H9 (cell line): ENCODE measurements at regions not wholly inside any gene's neighbourhood (a gene's known extent, or its start where the extent isn't known, plus 50 kb on each side); places are given as distances from the start of the nearest gene placed in this dataset.

ENCODE experiments used
- DNase-seq: peaks from one replicate; pipeline ENCODE4 v3.0.0-alpha.2; 2017
- H2AFZ ChIP-seq: one replicate; pipeline ENCODE4 v1.6.1; 2013; ENCODE audit warnings: mild to moderate bottlenecking, low read length, control low read depth, moderate library complexity
- H2AK5ac ChIP-seq: 2 replicates; pipeline ENCODE4 v1.6.1; 2013; ENCODE audit warnings: low read length, control low read depth, mixed read lengths; ENCODE audit not compliant: insufficient read length
- H2BK120ac ChIP-seq: one replicate; pipeline ENCODE4 v1.6.1; 2013; ENCODE audit warnings: low read depth, mild to moderate bottlenecking, low read length, control low read depth, inconsistent platforms; ENCODE audit not compliant: poor library complexity, severe bottlenecking
- H2BK12ac ChIP-seq: 2 replicates; pipeline ENCODE4 v1.6.1; 2013; ENCODE audit warnings: low read length, control low read depth, mixed read lengths, low read depth; ENCODE audit not compliant: insufficient read length
- H2BK15ac ChIP-seq: 2 replicates; pipeline ENCODE4 v1.6.1; 2013; ENCODE audit warnings: low read depth, low read length, control low read depth
- H2BK20ac ChIP-seq: one replicate; pipeline ENCODE4 v1.6.1; 2013; ENCODE audit warnings: low read depth, mild to moderate bottlenecking, low read length, control low read depth, inconsistent platforms; ENCODE audit not compliant: poor library complexity, severe bottlenecking
- H2BK5ac ChIP-seq: 2 replicates; pipeline ENCODE4 v1.6.1; 2013; ENCODE audit warnings: low read length, control low read depth, mixed read lengths; ENCODE audit not compliant: insufficient read length
- H3K14ac ChIP-seq: 2 replicates; pipeline ENCODE4 v1.6.1; 2013; ENCODE audit warnings: low read length, control low read depth; ENCODE audit not compliant: insufficient read depth
- H3K18ac ChIP-seq: 2 replicates; pipeline ENCODE4 v1.6.1; 2013; ENCODE audit warnings: low read depth, mild to moderate bottlenecking, mixed read lengths, low read length, control low read depth; ENCODE audit not compliant: insufficient read length
- H3K23ac ChIP-seq: 2 replicates; pipeline ENCODE4 v1.6.1; 2013; ENCODE audit warnings: low read length, control low read depth, mixed read lengths, low read depth; ENCODE audit not compliant: insufficient read length
- H3K23me2 ChIP-seq: 2 replicates; pipeline ENCODE4 v1.6.1; 2013; ENCODE audit warnings: low read depth, mild to moderate bottlenecking, mixed read lengths, low read length, control low read depth; ENCODE audit not compliant: insufficient read length, poor library complexity, severe bottlenecking
- H3K27ac ChIP-seq: 2 replicates; pipeline ENCODE4 v1.5.1; 2013; ENCODE audit warnings: low read length, control low read depth, mixed read lengths, low read depth; ENCODE audit not compliant: insufficient read length
- H3K27me3 ChIP-seq: 2 replicates; pipeline ENCODE4 v1.6.1; 2013; ENCODE audit warnings: low read length, control low read depth, inconsistent platforms; ENCODE audit not compliant: insufficient read depth
- H3K4ac ChIP-seq: 2 replicates; pipeline ENCODE4 v1.6.1; 2013; ENCODE audit warnings: low read depth, mild to moderate bottlenecking, control low read depth, inconsistent platforms, low read length, moderate library complexity
- H3K4me1 ChIP-seq: 2 replicates; pipeline ENCODE4 v1.6.1; 2013; ENCODE audit warnings: low read length, control low read depth, inconsistent platforms; ENCODE audit not compliant: insufficient read depth
- H3K4me2 ChIP-seq: 2 replicates; pipeline ENCODE4 v1.6.1; 2013; ENCODE audit warnings: low read length, control low read depth, mixed read lengths; ENCODE audit not compliant: insufficient read length, insufficient read depth
- H3K56ac ChIP-seq: 2 replicates; pipeline ENCODE4 v1.6.1; 2013; ENCODE audit warnings: low read depth, mild to moderate bottlenecking, mixed read lengths, low read length, control low read depth; ENCODE audit not compliant: insufficient read length
- H3K79me1 ChIP-seq: 2 replicates; pipeline ENCODE4 v1.6.1; 2013; ENCODE audit warnings: low read depth, mild to moderate bottlenecking, moderate library complexity, low read length, control low read depth, inconsistent platforms; ENCODE audit not compliant: insufficient read depth, poor library complexity, severe bottlenecking
- H3K79me2 ChIP-seq: 2 replicates; pipeline ENCODE4 v1.6.1; 2013; ENCODE audit warnings: low read length, control low read depth, inconsistent platforms; ENCODE audit not compliant: insufficient read depth
- H3K9ac ChIP-seq: 2 replicates; pipeline ENCODE4 v1.6.1; 2013; ENCODE audit warnings: low read length, control low read depth, mixed read lengths; ENCODE audit not compliant: insufficient read length; ENCODE audit errors: extremely low read depth
- H3K9me3 ChIP-seq: one replicate; pipeline ENCODE4 v1.6.1; 2013; ENCODE audit warnings: low read depth, low read length, inconsistent platforms; ENCODE audit not compliant: control insufficient read depth
- H3T11ph ChIP-seq: one replicate; pipeline ENCODE4 v1.6.1; 2013; ENCODE audit warnings: mild to moderate bottlenecking, low read length, control low read depth, inconsistent platforms
- H4K20me1 ChIP-seq: one replicate; pipeline ENCODE4 v1.6.1; 2013; ENCODE audit not compliant: control insufficient read depth, insufficient read length, insufficient read depth
- H4K5ac ChIP-seq: 2 replicates; pipeline ENCODE4 v1.6.1; 2013; ENCODE audit warnings: low read depth, mild to moderate bottlenecking, mixed read lengths, low read length, control low read depth; ENCODE audit not compliant: insufficient read length
- H4K8ac ChIP-seq: replicated peaks from 2 replicates; pipeline ENCODE4 v1.6.1; 2013; ENCODE audit warnings: low read length, control low read depth, mixed read lengths, low read depth; ENCODE audit not compliant: insufficient read length
- H4K91ac ChIP-seq: 2 replicates; pipeline ENCODE4 v1.6.1; 2013; ENCODE audit warnings: low read depth, mild to moderate bottlenecking, moderate library complexity, mixed read lengths, low read length, control low read depth; ENCODE audit not compliant: insufficient read length
- H3K27ac Mint-ChIP-seq, 3 experiments: 2 replicates in 2 of 3; 3 replicates in 1 of 3; pipeline ENCODE4 v1.8.0; 2020 to 2021; ENCODE audit warnings: mixed read lengths in 3 of 3, mild to moderate bottlenecking in 1 of 3, moderate library complexity in 1 of 3
- H3K27me3 Mint-ChIP-seq: 2 replicates; pipeline ENCODE4 v1.8.0; 2021; ENCODE audit warnings: low read depth, mild to moderate bottlenecking, moderate library complexity, mixed read lengths
- H3K36me3 Mint-ChIP-seq, 3 experiments: 2 replicates in 2 of 3; 3 replicates in 1 of 3; pipeline ENCODE4 v1.8.0; 2020 to 2021; ENCODE audit warnings: low read depth in 3 of 3, mixed read lengths in 3 of 3; ENCODE audit not compliant: insufficient read depth in 1 of 3
- H3K4me1 Mint-ChIP-seq, 2 experiments: 2 replicates each; pipeline ENCODE4 v1.8.0; 2020; ENCODE audit warnings: mixed read lengths in 2 of 2
- H3K4me3 Mint-ChIP-seq, 2 experiments: 2 replicates in 1 of 2; 3 replicates in 1 of 2; pipeline ENCODE4 v1.8.0; 2020 to 2021; ENCODE audit warnings: mild to moderate bottlenecking in 2 of 2, mixed read lengths in 2 of 2, moderate library complexity in 1 of 2
- H3K9me3 Mint-ChIP-seq, 2 experiments: 2 replicates in 1 of 2; 3 replicates in 1 of 2; pipeline ENCODE4 v1.8.0; 2020; ENCODE audit warnings: mild to moderate bottlenecking in 2 of 2, mixed read lengths in 2 of 2, moderate library complexity in 1 of 2
- TF ChIP-seq, protein P1 (sequence below): fragments of 200-600 bp; sonication (generic); conservative IDR thresholded peaks from 3 replicates; pipeline ENCODE4 v1.8.0; 2021; ENCODE audit warnings: antibody characterized with exemption, mild to moderate bottlenecking

DNA sequence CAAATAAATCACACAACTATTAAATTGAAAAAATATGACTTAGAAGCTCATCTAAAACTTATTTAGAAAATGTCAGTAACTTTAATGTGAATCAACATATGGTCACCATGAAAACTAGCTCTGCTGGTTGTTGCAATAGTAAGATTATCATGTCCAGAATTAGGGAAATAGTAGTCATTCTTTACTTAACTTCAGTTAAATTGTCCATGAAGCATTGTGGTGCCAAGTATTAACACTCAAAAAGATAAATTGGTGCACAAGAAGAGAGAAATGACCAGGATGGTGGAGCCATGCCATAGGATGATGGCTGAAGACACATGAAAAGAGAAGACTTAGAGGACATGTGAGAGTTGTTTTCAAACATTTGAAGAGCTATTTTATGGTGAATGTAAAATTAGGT lies 130.2 kb upstream of the PTGFR start:
- H3K27ac ChIP-seq, result no peak overlapping the region
- no peak overlapping the region for H2BK15ac ChIP-seq
- no peaks in the 10 kb centered on the region for H3K4me1 ChIP-seq
- H4K20me1 ChIP-seq, result no peaks in the 10 kb centered on the region
- no peaks in the 10 kb centered on the region for H3K36me3 Mint-ChIP-seq
- H2AFZ ChIP-seq, result no peak overlapping the region
- H3K14ac ChIP-seq, result no peak overlapping the region
- H3K4me2 ChIP-seq, result no peak overlapping the region
- no peak overlapping the region for H2BK12ac ChIP-seq
- H2BK120ac ChIP-seq, result no peak overlapping the region
- no peaks in the 10 kb centered on the region for H3K27me3 ChIP-seq
- no peaks in the 10 kb centered on the region for H3K79me2 ChIP-seq
- no peaks in the 10 kb centered on the region for H3K79me1 ChIP-seq
- no peak overlapping the region for H3K27ac Mint-ChIP-seq
- no peak overlapping the region for H3K18ac ChIP-seq
- H4K91ac ChIP-seq, result no peak overlapping the region
- no peak overlapping the region for H2BK5ac ChIP-seq
- no peak overlapping the region for H4K5ac ChIP-seq
- no peak for DNase-seq
- H3K27me3 Mint-ChIP-seq, result peaks cover 7% of the 10 kb centered on the region
- H3K9me3 ChIP-seq, result no peaks in the 10 kb centered on the region
- H3K56ac ChIP-seq, result no peak overlapping the region
- H3K4me1 Mint-ChIP-seq, result no peaks in the 10 kb centered on the region
- H3T11ph ChIP-seq, result no peak overlapping the region
- no peak overlapping the region for H3K23ac ChIP-seq
- no peak overlapping the region for H3K4ac ChIP-seq
- H3K23me2 ChIP-seq, result no peaks in the 10 kb centered on the region
- H4K8ac ChIP-seq, result no peak overlapping the region
- H3K9ac ChIP-seq, result no peak overlapping the region
- no peak overlapping the region for H2AK5ac ChIP-seq
- H3K4me3 Mint-ChIP-seq, result no peak overlapping the region
- no peaks in the 10 kb centered on the region for H3K9me3 Mint-ChIP-seq
- no peak overlapping the region for H2BK20ac ChIP-seq
- TF ChIP-seq, protein P1, sequence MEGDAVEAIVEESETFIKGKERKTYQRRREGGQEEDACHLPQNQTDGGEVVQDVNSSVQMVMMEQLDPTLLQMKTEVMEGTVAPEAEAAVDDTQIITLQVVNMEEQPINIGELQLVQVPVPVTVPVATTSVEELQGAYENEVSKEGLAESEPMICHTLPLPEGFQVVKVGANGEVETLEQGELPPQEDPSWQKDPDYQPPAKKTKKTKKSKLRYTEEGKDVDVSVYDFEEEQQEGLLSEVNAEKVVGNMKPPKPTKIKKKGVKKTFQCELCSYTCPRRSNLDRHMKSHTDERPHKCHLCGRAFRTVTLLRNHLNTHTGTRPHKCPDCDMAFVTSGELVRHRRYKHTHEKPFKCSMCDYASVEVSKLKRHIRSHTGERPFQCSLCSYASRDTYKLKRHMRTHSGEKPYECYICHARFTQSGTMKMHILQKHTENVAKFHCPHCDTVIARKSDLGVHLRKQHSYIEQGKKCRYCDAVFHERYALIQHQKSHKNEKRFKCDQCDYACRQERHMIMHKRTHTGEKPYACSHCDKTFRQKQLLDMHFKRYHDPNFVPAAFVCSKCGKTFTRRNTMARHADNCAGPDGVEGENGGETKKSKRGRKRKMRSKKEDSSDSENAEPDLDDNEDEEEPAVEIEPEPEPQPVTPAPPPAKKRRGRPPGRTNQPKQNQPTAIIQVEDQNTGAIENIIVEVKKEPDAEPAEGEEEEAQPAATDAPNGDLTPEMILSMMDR, result no peak
